ENCODE measurements at regions not wholly inside any gene's neighbourhood (a gene's known extent, or its start where the extent isn't known, plus 50 kb on each side); places are given as distances from the start of the nearest gene placed in this dataset.

- Histone ChIP-seq H3K27ac (ENCODE audit: low read depth, low read length) (no peak overlapping the region), H3K4me1 (ENCODE audit: insufficient read depth, low read length) (no peaks in the 10 kb centered on the region), H3K9me3 (ENCODE audit: low read length) (no peaks in the 10 kb centered on the region), H3K27me3 (ENCODE audit: control insufficient read depth in 1 of 2, insufficient read depth in 2 of 2, low read length in 2 of 2) (no peaks in the 10 kb centered on the region), H3K4me3 (ENCODE audit: low read depth in 1 of 2, low read length in 2 of 2) (no peak overlapping the region), H3K9ac (ENCODE audit: low read length) (no peak overlapping the region), H3K36me3 (ENCODE audit: insufficient read depth, low read length) (no peaks in the 10 kb centered on the region)
These were observed 525.5 kb upstream of the MCTP2 start for GRCh38 chr15:93705753-93706455.

- Histone ChIP-seq H3K27ac (ENCODE audit: low read depth, low read length) (no peak overlapping the region), H3K4me3 (ENCODE audit: low read depth in 1 of 2, low read length in 2 of 2) (no peak overlapping the region), H3K4me1 (ENCODE audit: insufficient read depth, low read length) (no peaks in the 10 kb centered on the region), H3K9ac (ENCODE audit: low read length) (no peak overlapping the region), H3K9me3 (ENCODE audit: low read length) (peaks cover 3% of the 10 kb centered on the region), H3K27me3 (ENCODE audit: control insufficient read depth in 1 of 2, insufficient read depth in 2 of 2, low read length in 2 of 2) (no peaks in the 10 kb centered on the region), H3K36me3 (ENCODE audit: insufficient read depth, low read length) (no peaks in the 10 kb centered on the region)
These were observed 528.1 kb upstream of the MCTP2 start for GRCh38 chr15:93703092-93703739.

- Histone ChIP-seq H3K9ac (ENCODE audit: low read length) (no peak overlapping the region), H3K27ac (ENCODE audit: low read depth, low read length) (no peak overlapping the region), H3K4me1 (ENCODE audit: insufficient read depth, low read length) (no peaks in the 10 kb centered on the region), H3K9me3 (ENCODE audit: low read length) (peaks cover 5% of the 10 kb centered on the region), H3K27me3 (ENCODE audit: control insufficient read depth in 1 of 2, insufficient read depth in 2 of 2, low read length in 2 of 2) (no peaks in the 10 kb centered on the region), H3K36me3 (ENCODE audit: insufficient read depth, low read length) (no peaks in the 10 kb centered on the region), H3K4me3 (ENCODE audit: low read depth in 1 of 2, low read length in 2 of 2) (no peak overlapping the region)
These were observed 531.3 kb upstream of the MCTP2 start for GRCh38 chr15:93700051-93700450.

GRCh38 chr15:93694033-93694432 is 537.3 kb upstream of the MCTP2 start:
- H3K9me3 ChIP-seq (ENCODE audit: low read length), result peaks cover 5% of the 10 kb centered on the region
- H3K27me3 ChIP-seq (ENCODE audit: control insufficient read depth in 1 of 2, insufficient read depth in 2 of 2, low read length in 2 of 2), result no peaks in the 10 kb centered on the region
- H3K27ac ChIP-seq (ENCODE audit: low read depth, low read length), result no peak overlapping the region
- H3K9ac ChIP-seq (ENCODE audit: low read length), result no peak overlapping the region
- no peaks in the 10 kb centered on the region for H3K4me1 ChIP-seq (ENCODE audit: insufficient read depth, low read length)
- no peaks in the 10 kb centered on the region for H3K36me3 ChIP-seq (ENCODE audit: insufficient read depth, low read length)
- no peak overlapping the region for H3K4me3 ChIP-seq (ENCODE audit: low read depth in 1 of 2, low read length in 2 of 2)

- no peak overlapping the region for H3K4me3 ChIP-seq (ENCODE audit: low read depth in 1 of 2, low read length in 2 of 2)
- H3K27me3 ChIP-seq (ENCODE audit: control insufficient read depth in 1 of 2, insufficient read depth in 2 of 2, low read length in 2 of 2), result no peaks in the 10 kb centered on the region
- no peak overlapping the region for H3K9ac ChIP-seq (ENCODE audit: low read length)
- no peak overlapping the region for H3K27ac ChIP-seq (ENCODE audit: low read depth, low read length)
- no peaks in the 10 kb centered on the region for H3K4me1 ChIP-seq (ENCODE audit: insufficient read depth, low read length)
- peaks cover 6% of the 10 kb centered on the region for H3K9me3 ChIP-seq (ENCODE audit: low read length)
- H3K36me3 ChIP-seq (ENCODE audit: insufficient read depth, low read length), result no peaks in the 10 kb centered on the region
These were observed 547.7 kb upstream of the MCTP2 start for GRCh38 chr15:93683651-93684050.

GRCh38 chr15:93671387-93671943 is 559.9 kb upstream of the MCTP2 start:
- no peaks in the 10 kb centered on the region for H3K9me3 ChIP-seq (ENCODE audit: low read length)
- H3K36me3 ChIP-seq (ENCODE audit: insufficient read depth, low read length), result no peaks in the 10 kb centered on the region
- no peaks in the 10 kb centered on the region for H3K27me3 ChIP-seq (ENCODE audit: control insufficient read depth in 1 of 2, insufficient read depth in 2 of 2, low read length in 2 of 2)
- no peak overlapping the region for H3K4me3 ChIP-seq (ENCODE audit: low read depth in 1 of 2, low read length in 2 of 2)
- H3K27ac ChIP-seq (ENCODE audit: low read depth, low read length), result no peak overlapping the region
- no peaks in the 10 kb centered on the region for H3K4me1 ChIP-seq (ENCODE audit: insufficient read depth, low read length)
- no peak overlapping the region for H3K9ac ChIP-seq (ENCODE audit: low read length)

GRCh38 chr15:93670931-93671330 is 560.4 kb upstream of the MCTP2 start:
- H3K4me1 ChIP-seq (ENCODE audit: insufficient read depth, low read length), result no peaks in the 10 kb centered on the region
- no peaks in the 10 kb centered on the region for H3K36me3 ChIP-seq (ENCODE audit: insufficient read depth, low read length)
- no peak overlapping the region for H3K4me3 ChIP-seq (ENCODE audit: low read depth in 1 of 2, low read length in 2 of 2)
- no peak overlapping the region for H3K27ac ChIP-seq (ENCODE audit: low read depth, low read length)
- no peaks in the 10 kb centered on the region for H3K27me3 ChIP-seq (ENCODE audit: control insufficient read depth in 1 of 2, insufficient read depth in 2 of 2, low read length in 2 of 2)
- no peak overlapping the region for H3K9ac ChIP-seq (ENCODE audit: low read length)
- no peaks in the 10 kb centered on the region for H3K9me3 ChIP-seq (ENCODE audit: low read length)

GRCh38 chr15:93664213-93664956 is 567.0 kb upstream of the MCTP2 start:
- no peaks in the 10 kb centered on the region for H3K9me3 ChIP-seq (ENCODE audit: low read length)
- H3K27me3 ChIP-seq (ENCODE audit: control insufficient read depth in 1 of 2, insufficient read depth in 2 of 2, low read length in 2 of 2), result no peaks in the 10 kb centered on the region
- no peak overlapping the region for H3K9ac ChIP-seq (ENCODE audit: low read length)
- H3K27ac ChIP-seq (ENCODE audit: low read depth, low read length), result no peak overlapping the region
- no peaks in the 10 kb centered on the region for H3K36me3 ChIP-seq (ENCODE audit: insufficient read depth, low read length)
- H3K4me3 ChIP-seq (ENCODE audit: low read depth in 1 of 2, low read length in 2 of 2), result no peak overlapping the region
- H3K4me1 ChIP-seq (ENCODE audit: insufficient read depth, low read length), result no peaks in the 10 kb centered on the region

GRCh38 chr15:93662162-93662885 is 569.0 kb upstream of the MCTP2 start:
- Histone ChIP-seq H3K4me1 (ENCODE audit: insufficient read depth, low read length) (no peaks in the 10 kb centered on the region), H3K9ac (ENCODE audit: low read length) (no peak overlapping the region), H3K4me3 (ENCODE audit: low read depth in 1 of 2, low read length in 2 of 2) (no peak overlapping the region), H3K9me3 (ENCODE audit: low read length) (no peaks in the 10 kb centered on the region), H3K27ac (ENCODE audit: low read depth, low read length) (no peak overlapping the region), H3K27me3 (ENCODE audit: control insufficient read depth in 1 of 2, insufficient read depth in 2 of 2, low read length in 2 of 2) (no peaks in the 10 kb centered on the region), H3K36me3 (ENCODE audit: insufficient read depth, low read length) (no peaks in the 10 kb centered on the region)

- H3K36me3 ChIP-seq (ENCODE audit: insufficient read depth, low read length), result no peaks in the 10 kb centered on the region
- no peak overlapping the region for H3K4me3 ChIP-seq (ENCODE audit: low read depth in 1 of 2, low read length in 2 of 2)
- no peaks in the 10 kb centered on the region for H3K4me1 ChIP-seq (ENCODE audit: insufficient read depth, low read length)
- no peaks in the 10 kb centered on the region for H3K27me3 ChIP-seq (ENCODE audit: control insufficient read depth in 1 of 2, insufficient read depth in 2 of 2, low read length in 2 of 2)
- no peak overlapping the region for H3K9ac ChIP-seq (ENCODE audit: low read length)
- no peak overlapping the region for H3K27ac ChIP-seq (ENCODE audit: low read depth, low read length)
- H3K9me3 ChIP-seq (ENCODE audit: low read length), result no peaks in the 10 kb centered on the region
These were observed 569.2 kb upstream of the RGMA start for GRCh38 chr15:93658026-93658816.

Measured in muscle layer of colon (tissue), 2 donors.